HL-60 (cell line): ENCODE measurements at regions not wholly inside any gene's neighbourhood (a gene's known extent, or its start where the extent isn't known, plus 50 kb on each side); places are given as distances from the start of the nearest gene placed in this dataset.

Experiments
- DNase-seq, 2 experiments: peaks; one replicate each; pipeline ENCODE4 v3.0.0-alpha.2; 2010 to 2020; ENCODE audit warnings: low read depth in 1 of 2, low spot score in 1 of 2
- H3K27ac ChIP-seq: fragments of 250-450 bp; sonication (Bioruptor Pico); replicated peaks from 2 replicates; pipeline ENCODE4 v1.5.1; 2020; ENCODE audit warnings: mild to moderate bottlenecking, moderate library complexity
- H3K27me3 ChIP-seq: fragments of 250-450 bp; sonication (Bioruptor Pico); 2 replicates; pipeline ENCODE4 v1.5.1; 2021; ENCODE audit warnings: mild to moderate bottlenecking, moderate library complexity; ENCODE audit not compliant: insufficient read depth, poor library complexity, severe bottlenecking
- H3K4me3 ChIP-seq: replicated peaks from 2 replicates; pipeline ENCODE4 v1.5.1; 2011; ENCODE audit warnings: mild to moderate bottlenecking, control low read depth, low read length; ENCODE audit not compliant: insufficient read depth
- GABPA ChIP-seq: IDR thresholded peaks from 2 replicates; pipeline ENCODE4 v1.6.1; 2012; ENCODE audit warnings: low read depth
- POLR2AphosphoS5 ChIP-seq: IDR thresholded peaks from 2 replicates; pipeline ENCODE4 v1.6.1; 2012; ENCODE audit warnings: low read depth
- REST ChIP-seq: IDR thresholded peaks from 2 replicates; pipeline ENCODE4 v1.6.1; 2012; ENCODE audit warnings: low read depth; ENCODE audit not compliant: insufficient replicate concordance
- SPI1 ChIP-seq: IDR thresholded peaks from 2 replicates; pipeline ENCODE4 v1.6.1; 2012; ENCODE audit warnings: low read depth, mild to moderate bottlenecking, borderline replicate concordance
- TF ChIP-seq, protein P1 (sequence below): IDR thresholded peaks from one replicate; pipeline ENCODE4 v1.5.1; 2011; ENCODE audit warnings: low read length, control low read depth, inconsistent platforms; ENCODE audit not compliant: insufficient read depth

DNA sequence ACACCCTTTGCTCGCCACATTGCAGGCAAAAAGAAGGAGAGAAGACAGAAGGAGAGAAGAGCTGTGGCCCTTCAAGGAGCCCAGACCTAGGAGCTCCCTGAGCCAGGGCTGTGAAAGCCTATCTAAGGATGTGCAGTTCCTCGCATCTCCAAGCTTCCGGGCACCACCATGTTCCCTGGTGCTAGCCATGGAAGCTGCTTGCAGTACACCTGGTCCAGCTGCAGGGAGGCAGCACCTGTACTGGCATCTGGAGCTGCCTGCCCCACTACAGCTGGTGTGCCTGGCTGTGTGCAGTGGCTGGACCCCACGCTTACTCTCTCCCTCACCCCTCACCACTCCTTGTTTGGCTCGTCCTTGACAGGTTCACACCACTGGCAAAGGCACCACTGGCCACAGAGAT lies 1111.8 kb upstream of the POT1 start:
- Histone ChIP-seq H3K27me3 (no peaks in the 10 kb centered on the region), H3K4me3 (no peak overlapping the region), H3K27ac (no peak overlapping the region)
- TF ChIP-seq GABPA (no peak), REST (no peak), POLR2AphosphoS5 (no peak), SPI1 (no peak)
- TF ChIP-seq, protein P1, sequence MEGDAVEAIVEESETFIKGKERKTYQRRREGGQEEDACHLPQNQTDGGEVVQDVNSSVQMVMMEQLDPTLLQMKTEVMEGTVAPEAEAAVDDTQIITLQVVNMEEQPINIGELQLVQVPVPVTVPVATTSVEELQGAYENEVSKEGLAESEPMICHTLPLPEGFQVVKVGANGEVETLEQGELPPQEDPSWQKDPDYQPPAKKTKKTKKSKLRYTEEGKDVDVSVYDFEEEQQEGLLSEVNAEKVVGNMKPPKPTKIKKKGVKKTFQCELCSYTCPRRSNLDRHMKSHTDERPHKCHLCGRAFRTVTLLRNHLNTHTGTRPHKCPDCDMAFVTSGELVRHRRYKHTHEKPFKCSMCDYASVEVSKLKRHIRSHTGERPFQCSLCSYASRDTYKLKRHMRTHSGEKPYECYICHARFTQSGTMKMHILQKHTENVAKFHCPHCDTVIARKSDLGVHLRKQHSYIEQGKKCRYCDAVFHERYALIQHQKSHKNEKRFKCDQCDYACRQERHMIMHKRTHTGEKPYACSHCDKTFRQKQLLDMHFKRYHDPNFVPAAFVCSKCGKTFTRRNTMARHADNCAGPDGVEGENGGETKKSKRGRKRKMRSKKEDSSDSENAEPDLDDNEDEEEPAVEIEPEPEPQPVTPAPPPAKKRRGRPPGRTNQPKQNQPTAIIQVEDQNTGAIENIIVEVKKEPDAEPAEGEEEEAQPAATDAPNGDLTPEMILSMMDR, result no peak
- no peak for DNase-seq

GRCh38 chr7:126040114-126041045 lies 1110.8 kb upstream of the POT1 start:
- TF ChIP-seq REST (no peak), SPI1 (no peak), GABPA (no peak), POLR2AphosphoS5 (no peak)
- TF ChIP-seq, protein P1, result no peak
- no peak for DNase-seq
- Histone ChIP-seq H3K4me3 (no peak overlapping the region), H3K27me3 (no peaks in the 10 kb centered on the region), H3K27ac (no peak overlapping the region)

DNA sequence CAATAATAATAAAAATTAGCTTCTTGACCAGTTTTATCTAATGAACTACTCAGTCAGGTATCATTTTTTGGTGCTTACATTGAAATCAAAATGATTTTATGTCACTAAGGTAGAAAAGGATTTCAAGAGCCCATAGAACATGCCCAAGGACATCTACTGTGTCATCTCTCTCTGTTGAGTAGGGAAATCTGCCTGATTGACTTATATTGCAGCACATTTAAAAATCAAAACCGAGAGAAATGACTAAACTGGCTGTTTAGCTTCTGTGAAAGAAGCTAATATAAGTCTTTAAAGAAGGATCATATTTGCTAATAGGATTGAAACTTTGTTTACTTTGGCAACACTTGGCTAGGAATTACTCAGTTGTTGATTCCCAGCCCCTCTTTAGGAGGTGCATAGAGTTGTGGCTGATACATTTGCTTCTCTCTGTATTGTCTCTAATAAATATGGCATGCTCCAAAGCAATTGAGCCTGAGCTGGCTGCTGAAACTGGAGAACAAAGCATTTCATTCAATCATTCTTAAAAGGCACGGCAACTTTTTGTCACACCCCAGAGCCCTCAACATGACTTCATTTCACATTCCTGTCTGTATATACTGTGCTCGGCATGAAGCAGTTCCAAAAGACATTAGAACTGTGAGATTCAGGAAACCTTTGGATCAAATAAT lies 1096.9 kb upstream of the POT1 start:
- no peak overlapping the region for H3K27ac ChIP-seq
- H3K4me3 ChIP-seq, result no peak overlapping the region
- no peak for DNase-seq
- no peaks in the 10 kb centered on the region for H3K27me3 ChIP-seq
- TF ChIP-seq, protein P1, result no peak
- TF ChIP-seq REST (no peak), SPI1 (no peak), GABPA (no peak), POLR2AphosphoS5 (no peak)
